H7 (cell line): ENCODE measurements at regions not wholly inside any gene's neighbourhood (a gene's known extent, or its start where the extent isn't known, plus 50 kb on each side); places are given as distances from the start of the nearest gene placed in this dataset.
"Not testable (repeated sequence)": the region's sequence is repeated elsewhere in the genome, so short reads cannot be mapped to it uniquely, and the experiment has no call there.

Source experiments
- DNase-seq: peaks from one replicate; pipeline ENCODE4 v3.0.0; 2012
- H3K27me3 ChIP-seq: 2 replicates; pipeline ENCODE4 v1.6.0; 2011; ENCODE audit warnings: mild to moderate bottlenecking, low read length; ENCODE audit not compliant: control insufficient read depth, insufficient read depth
- H3K36me3 ChIP-seq: replicated peaks from 2 replicates; pipeline ENCODE4 v1.5.1; 2011; ENCODE audit warnings: low read length; ENCODE audit not compliant: control insufficient read depth, insufficient read depth
- H3K4me3 ChIP-seq: 2 replicates; pipeline ENCODE4 v1.5.1; 2011; ENCODE audit warnings: low read depth, mild to moderate bottlenecking, control low read depth, low read length, moderate library complexity; ENCODE audit not compliant: insufficient read depth

DNA sequence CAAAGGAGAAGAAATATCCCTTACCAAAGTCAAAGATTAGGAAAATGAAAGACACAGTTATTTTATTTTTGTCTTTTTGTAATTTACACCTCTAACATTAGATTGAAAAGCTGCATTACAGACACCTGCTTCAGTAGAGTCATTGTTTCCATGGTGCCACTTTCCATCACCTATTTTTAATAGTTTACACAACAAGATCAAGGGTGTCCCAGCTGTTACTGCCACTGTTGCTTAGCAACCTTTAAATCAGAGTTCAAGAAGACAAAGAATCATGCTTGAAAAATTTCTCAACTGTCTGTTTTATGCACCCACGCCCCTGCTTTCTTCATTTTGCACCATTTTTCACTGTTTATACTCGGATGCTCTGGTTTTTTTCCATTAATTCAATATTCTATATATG lies 668.2 kb upstream of the GJE1 start:
- no peaks in the 10 kb centered on the region for H3K27me3 ChIP-seq
- no peak for DNase-seq
- H3K36me3 ChIP-seq = no peaks in the 10 kb centered on the region
- no peak overlapping the region for H3K4me3 ChIP-seq

GRCh38 chr6:141463237-141463977 lies 669.3 kb upstream of the GJE1 start:
- Histone ChIP-seq H3K36me3 (no peaks in the 10 kb centered on the region), H3K4me3 (no peak overlapping the region), H3K27me3 (no peaks in the 10 kb centered on the region)
- DNase-seq = no peak

DNA sequence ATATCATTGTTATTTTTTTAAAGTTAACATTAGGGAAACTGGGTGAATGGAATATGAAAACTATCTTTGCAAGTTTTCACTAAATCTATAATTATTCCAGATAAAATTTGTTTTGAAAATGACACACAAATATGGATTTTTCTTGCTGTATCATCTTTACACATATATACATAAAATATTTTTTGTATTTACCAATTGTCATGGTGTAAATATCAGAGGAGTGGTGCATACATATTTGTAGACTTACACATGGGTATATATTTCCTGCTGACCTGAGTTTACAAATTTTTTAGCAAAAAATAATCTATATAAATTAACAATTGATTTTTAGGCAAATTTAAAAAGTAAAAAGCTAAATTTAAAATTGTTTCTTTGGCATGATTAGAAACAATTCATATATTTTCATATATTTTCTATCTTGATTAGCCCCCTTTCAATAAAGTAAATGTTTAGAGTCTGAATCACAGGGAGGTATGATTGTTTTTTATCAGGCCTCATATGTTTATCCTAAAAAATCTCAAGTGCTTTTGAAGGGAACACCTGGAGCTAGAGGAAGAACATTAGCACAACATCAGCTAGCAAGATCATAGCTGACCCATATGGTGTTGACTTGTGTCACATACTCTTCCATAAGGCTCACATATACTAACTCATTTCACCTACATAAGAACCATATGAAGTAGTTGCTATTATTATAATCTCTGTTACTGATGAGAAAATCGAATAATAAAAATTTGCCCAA lies 671.8 kb upstream of the GJE1 start:
- no peak for DNase-seq
- no peak overlapping the region for H3K4me3 ChIP-seq
- no peaks in the 10 kb centered on the region for H3K27me3 ChIP-seq
- H3K36me3 ChIP-seq = no peaks in the 10 kb centered on the region

- not testable (repeated sequence) for DNase-seq, H3K4me3 ChIP-seq, H3K27me3 ChIP-seq, H3K36me3 ChIP-seq
Observed at GRCh38 chr6:141460245-141460644, 672.5 kb upstream of the GJE1 start.

GRCh38 chr6:141457984-141458383 lies 674.7 kb upstream of the GJE1 start:
- not testable (repeated sequence) for H3K4me3 ChIP-seq, DNase-seq

DNA sequence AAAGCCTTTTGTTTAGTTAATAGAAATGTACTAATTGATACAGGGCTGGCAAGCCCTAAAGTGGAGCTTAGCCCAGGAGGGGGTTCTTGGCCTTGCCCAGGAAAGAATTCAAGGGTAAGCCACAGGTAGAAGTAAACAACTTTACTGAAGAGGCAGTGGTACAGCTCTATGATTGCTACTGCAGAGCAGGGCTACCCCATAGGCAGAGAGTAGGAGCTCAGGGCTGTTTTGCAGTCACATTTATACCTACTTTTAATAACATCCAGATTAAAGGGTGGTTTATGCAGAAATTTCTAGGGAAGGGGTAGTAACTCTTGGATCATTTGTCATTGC lies 680.4 kb upstream of the GJE1 start:
- Histone ChIP-seq H3K27me3 (no peaks in the 10 kb centered on the region), H3K4me3 (no peak overlapping the region), H3K36me3 (no peaks in the 10 kb centered on the region)
- DNase-seq = no peak

More at GRCh38 chr6:141457984-141458383, 674.7 kb upstream of the GJE1 start:
- H3K27me3 ChIP-seq, H3K36me3 ChIP-seq: not testable (repeated sequence)

DNA sequence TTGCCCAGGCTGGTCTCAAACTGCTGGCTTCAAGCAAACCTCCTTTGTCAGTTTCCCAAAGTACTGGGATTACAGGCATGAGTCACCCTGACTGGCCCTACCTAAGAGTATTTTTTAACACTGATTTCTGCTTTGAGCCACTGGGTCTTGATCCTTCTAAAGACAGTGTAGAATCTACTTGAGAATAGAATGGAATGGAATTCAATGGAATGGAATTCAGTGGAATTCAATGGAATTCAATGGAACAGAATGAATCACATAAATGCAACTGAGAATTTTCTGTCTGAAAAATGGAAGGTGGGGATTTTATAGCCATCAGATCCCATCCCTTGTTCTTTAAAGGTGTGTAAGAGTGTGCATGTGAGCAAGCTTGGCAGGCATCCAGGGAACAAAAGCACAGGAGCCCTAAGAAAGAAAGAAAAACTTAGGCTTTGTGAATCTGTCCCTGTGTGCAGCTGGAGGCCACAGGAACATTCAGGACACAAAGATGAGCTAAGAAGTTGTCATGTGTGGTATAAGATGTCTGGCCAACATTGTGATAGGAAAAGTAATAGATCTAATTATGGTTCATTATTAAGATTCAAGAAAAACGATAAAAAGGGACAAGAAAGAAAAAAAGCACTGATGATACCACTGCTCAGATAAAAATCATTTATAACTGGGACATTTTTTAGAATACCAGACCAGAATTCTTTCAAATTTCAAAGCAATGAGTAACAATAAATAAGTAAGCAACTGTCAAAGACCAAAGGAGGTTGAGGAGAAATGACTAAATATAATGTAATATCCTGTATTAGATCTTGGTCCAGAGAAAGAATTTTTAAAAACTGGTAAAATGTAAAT lies 681.0 kb upstream of the GJE1 start:
- H3K36me3 ChIP-seq = no peaks in the 10 kb centered on the region
- H3K27me3 ChIP-seq = no peaks in the 10 kb centered on the region
- no peak for DNase-seq
- H3K4me3 ChIP-seq = no peak overlapping the region

GRCh38 chr6:141451181-141451510 lies 681.6 kb upstream of the GJE1 start:
- Histone ChIP-seq H3K27me3 (no peaks in the 10 kb centered on the region), H3K36me3 (no peaks in the 10 kb centered on the region), H3K4me3 (no peak overlapping the region)
- no peak for DNase-seq

DNA sequence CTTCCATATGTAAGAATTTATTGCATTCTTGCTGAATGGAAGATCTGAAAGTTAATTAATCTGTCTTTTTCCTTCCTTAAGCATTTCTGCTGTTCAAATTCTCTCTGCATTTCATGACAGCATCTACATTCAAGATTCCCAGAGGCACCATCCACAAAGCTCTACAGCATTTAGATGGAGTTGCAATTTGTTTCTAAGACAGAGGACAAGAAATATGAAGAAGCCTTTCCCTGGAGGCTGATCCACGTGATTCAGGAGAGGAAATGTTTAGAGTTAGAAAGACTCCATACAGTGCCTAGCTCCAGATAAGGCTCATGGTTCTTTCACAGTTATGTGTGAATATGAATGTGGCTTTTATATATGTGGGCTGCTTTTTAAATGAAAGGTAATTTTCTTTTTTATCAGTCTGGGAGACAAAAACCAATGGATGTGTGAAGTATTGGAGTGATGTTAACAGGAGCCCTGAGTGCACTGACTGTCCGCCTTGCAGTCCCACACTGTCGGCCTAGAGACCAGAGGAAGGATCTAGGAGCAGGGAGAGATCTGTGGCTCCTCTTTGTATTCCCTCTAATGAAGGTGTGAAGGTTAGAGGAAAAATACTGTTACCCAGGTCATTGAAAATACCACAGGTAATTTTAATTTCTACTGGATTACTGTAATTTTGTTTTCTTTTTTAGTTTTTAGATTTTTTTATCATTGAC lies 686.6 kb upstream of the GJE1 start:
- no peaks in the 10 kb centered on the region for H3K36me3 ChIP-seq
- no peak for DNase-seq
- H3K27me3 ChIP-seq = no peaks in the 10 kb centered on the region
- H3K4me3 ChIP-seq = no peak overlapping the region

DNA sequence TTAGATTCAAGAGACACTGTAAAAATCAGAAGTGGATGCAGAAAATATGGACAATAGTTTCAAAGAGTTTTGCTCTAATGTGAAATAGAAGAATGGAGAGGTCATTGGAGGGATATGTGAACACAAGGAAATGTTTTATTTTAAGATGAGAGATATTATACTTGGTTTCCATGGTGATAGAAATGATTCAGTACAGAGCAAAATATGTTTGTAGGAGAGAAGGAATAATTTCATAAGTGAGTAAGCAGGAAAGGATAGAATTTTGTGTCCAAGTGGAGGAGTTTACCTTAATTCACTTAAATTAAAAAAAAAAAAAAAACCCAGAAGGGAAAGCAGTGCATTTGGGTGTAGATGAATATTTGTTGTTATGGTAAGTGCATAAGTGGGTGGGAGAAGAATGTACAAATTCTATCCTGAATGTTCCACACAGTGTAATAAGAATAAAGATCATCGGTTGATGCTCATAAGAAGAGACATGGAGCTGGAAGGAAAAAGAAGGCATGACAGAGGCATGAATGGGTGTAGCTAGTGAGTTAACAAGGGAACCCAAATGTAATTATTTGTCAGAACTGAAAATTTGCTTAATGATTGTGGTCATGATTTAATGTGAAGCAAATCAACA lies 688.9 kb upstream of the GJE1 start:
- H3K36me3 ChIP-seq = no peaks in the 10 kb centered on the region
- H3K4me3 ChIP-seq = no peak overlapping the region
- H3K27me3 ChIP-seq = no peaks in the 10 kb centered on the region
- no peak for DNase-seq

DNA sequence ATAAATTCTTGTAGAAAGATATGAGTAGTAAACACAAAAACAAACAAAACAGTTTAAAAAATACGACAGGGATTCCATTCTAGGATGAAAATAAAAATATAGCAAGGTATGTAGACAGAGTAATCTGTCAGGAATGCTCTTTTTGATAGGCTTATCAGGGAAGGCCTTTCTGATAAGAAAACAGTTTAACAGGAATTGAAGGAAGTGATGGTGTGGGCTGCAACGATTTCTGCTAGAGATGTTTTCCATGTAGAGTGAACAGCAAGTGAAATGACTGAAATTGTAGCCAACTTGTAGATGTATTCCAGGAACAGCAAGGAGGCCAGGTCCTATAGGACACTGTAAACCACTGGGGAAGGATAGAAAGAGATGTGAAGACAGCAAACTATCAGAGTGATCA lies 689.7 kb upstream of the GJE1 start:
- Histone ChIP-seq H3K4me3 (no peak overlapping the region), H3K27me3 (no peaks in the 10 kb centered on the region), H3K36me3 (no peaks in the 10 kb centered on the region)
- DNase-seq = no peak

- Histone ChIP-seq H3K36me3 (no peaks in the 10 kb centered on the region), H3K27me3 (no peaks in the 10 kb centered on the region), H3K4me3 (no peak overlapping the region)
- no peak for DNase-seq
Observed at GRCh38 chr6:141439513-141439912, 693.2 kb upstream of the GJE1 start.

- no peak for DNase-seq
- Histone ChIP-seq H3K27me3 (no peaks in the 10 kb centered on the region), H3K4me3 (no peak overlapping the region), H3K36me3 (no peaks in the 10 kb centered on the region)
Observed at GRCh38 chr6:141437685-141438084, 695.0 kb upstream of the GJE1 start.

- Histone ChIP-seq H3K36me3 (no peaks in the 10 kb centered on the region), H3K27me3 (no peaks in the 10 kb centered on the region), H3K4me3 (no peak overlapping the region)
- no peak for DNase-seq
Observed at GRCh38 chr6:141437011-141437410, 695.7 kb upstream of the GJE1 start.
